Nephron (organoid): ENCODE measurements at regions not wholly inside any gene's neighbourhood (a gene's known extent, or its start where the extent isn't known, plus 50 kb on each side); places are given as distances from the start of the nearest gene placed in this dataset.

Experiments used
- H3K27ac Mint-ChIP-seq, 3 experiments: 2 replicates each; pipeline ENCODE4 v1.8.0; 2020; ENCODE audit warnings: mixed read lengths in 3 of 3, mild to moderate bottlenecking in 2 of 3, moderate library complexity in 1 of 3
- H3K27me3 Mint-ChIP-seq: 2 replicates; pipeline ENCODE4 v1.8.0; 2021; ENCODE audit warnings: low read depth, mild to moderate bottlenecking, moderate library complexity, mixed read lengths
- H3K36me3 Mint-ChIP-seq: 2 replicates; pipeline ENCODE4 v1.8.0; 2020; ENCODE audit warnings: low read depth, mixed read lengths
- H3K4me1 Mint-ChIP-seq: 2 replicates; pipeline ENCODE4 v1.8.0; 2020; ENCODE audit warnings: mixed read lengths
- H3K4me3 Mint-ChIP-seq, 3 experiments: 2 replicates each; pipeline ENCODE4 v1.8.0; 2020; ENCODE audit warnings: mild to moderate bottlenecking in 3 of 3, mixed read lengths in 3 of 3, moderate library complexity in 2 of 3
- H3K9me3 Mint-ChIP-seq: 2 replicates; pipeline ENCODE4 v1.8.0; 2020; ENCODE audit warnings: mixed read lengths
- TF ChIP-seq, protein P1 (sequence below), 3 experiments: fragments of 200-600 bp; sonication (generic); IDR thresholded peaks; one replicate each; pipeline ENCODE4 v1.5.0; 2021; ENCODE audit warnings: antibody characterized with exemption in 3 of 3; ENCODE audit not compliant: unreplicated experiment in 3 of 3

DNA sequence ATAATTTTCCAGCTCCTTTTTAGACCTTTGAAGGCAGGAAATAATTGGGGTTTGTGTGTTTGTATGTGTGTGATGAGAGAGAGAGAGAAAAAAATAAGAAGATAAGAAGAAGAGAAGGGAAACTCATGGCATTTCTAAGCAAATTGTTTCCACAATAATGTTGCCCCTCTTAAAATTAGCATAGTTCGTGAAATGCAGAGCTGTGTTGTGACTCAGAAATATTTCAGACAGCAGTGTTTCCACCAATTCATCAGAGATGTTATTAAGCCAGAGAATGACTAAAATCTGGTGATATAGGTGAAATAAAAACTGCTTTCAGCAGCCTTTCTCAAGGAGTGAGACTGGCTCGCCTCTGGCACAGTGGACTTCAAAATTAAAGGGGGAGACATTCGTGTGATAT, 65.9 kb upstream of the ARHGAP5 start:
- Mint-ChIP-seq H3K4me1 (peaks cover 23% of the 10 kb centered on the region), H3K9me3 (no peaks in the 10 kb centered on the region), H3K4me3 (no peak overlapping the region), H3K27me3 (peaks cover 9% of the 10 kb centered on the region), H3K36me3 (no peaks in the 10 kb centered on the region), H3K27ac (peak overlapping the region in 1 of 3 experiments; percentile 5)
- TF ChIP-seq, protein P1, sequence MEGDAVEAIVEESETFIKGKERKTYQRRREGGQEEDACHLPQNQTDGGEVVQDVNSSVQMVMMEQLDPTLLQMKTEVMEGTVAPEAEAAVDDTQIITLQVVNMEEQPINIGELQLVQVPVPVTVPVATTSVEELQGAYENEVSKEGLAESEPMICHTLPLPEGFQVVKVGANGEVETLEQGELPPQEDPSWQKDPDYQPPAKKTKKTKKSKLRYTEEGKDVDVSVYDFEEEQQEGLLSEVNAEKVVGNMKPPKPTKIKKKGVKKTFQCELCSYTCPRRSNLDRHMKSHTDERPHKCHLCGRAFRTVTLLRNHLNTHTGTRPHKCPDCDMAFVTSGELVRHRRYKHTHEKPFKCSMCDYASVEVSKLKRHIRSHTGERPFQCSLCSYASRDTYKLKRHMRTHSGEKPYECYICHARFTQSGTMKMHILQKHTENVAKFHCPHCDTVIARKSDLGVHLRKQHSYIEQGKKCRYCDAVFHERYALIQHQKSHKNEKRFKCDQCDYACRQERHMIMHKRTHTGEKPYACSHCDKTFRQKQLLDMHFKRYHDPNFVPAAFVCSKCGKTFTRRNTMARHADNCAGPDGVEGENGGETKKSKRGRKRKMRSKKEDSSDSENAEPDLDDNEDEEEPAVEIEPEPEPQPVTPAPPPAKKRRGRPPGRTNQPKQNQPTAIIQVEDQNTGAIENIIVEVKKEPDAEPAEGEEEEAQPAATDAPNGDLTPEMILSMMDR (IDR thresholded peaks at IDR 0.05; ENCODE audit: unreplicated experiment in 3 of 3), result no peak

DNA sequence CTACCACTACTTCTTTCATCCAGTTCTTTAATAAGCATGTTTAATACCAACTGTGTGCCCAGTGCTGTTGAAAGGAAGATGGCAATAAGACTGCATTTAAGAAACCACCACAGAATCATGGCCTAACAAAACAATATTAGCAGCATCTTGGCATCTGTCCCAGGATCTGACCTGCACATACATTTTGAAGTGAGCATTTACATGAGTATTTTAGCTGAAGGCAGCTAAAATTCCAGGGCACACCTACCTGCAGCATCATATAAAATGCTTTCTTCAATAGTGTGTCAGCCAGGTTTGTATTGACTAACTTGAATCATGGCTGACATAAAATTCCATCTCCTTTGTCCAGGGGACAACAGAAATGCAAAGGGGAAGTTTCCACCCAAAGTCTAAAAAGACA, 65.0 kb upstream of the ARHGAP5 start:
- Mint-ChIP-seq H3K4me1 (peaks cover 16% of the 10 kb centered on the region), H3K9me3 (no peaks in the 10 kb centered on the region), H3K27ac (peak overlapping the region in 1 of 3 experiments; percentile 12), H3K36me3 (no peaks in the 10 kb centered on the region), H3K27me3 (peaks cover 9% of the 10 kb centered on the region), H3K4me3 (no peak overlapping the region)
- TF ChIP-seq, protein P1 (IDR thresholded peaks at IDR 0.05; ENCODE audit: unreplicated experiment in 3 of 3), result no peak

DNA sequence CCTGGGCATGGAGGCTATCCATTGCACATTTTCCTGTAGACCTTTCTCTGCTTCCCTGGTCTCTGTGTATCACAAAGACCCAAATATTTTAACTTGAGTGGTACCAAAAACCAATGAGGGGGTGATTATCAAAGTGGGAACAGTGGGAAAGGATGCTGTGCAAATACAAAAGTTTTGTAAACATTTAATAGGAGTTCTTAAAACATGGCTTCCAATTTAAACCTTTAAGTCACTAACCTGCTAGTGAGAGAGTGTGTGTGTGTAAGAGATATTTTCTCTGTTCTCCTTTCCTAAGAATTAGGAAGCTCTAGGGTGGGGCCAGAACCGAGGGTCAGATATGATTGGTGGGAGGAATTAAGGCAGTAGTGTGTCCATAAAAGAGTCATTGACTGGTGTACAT, 64.5 kb upstream of the ARHGAP5 start:
- Mint-ChIP-seq H3K9me3 (no peaks in the 10 kb centered on the region), H3K4me1 (peaks cover 17% of the 10 kb centered on the region), H3K27ac (no peak overlapping the region), H3K4me3 (no peak overlapping the region), H3K27me3 (peaks cover 9% of the 10 kb centered on the region), H3K36me3 (no peaks in the 10 kb centered on the region)
- TF ChIP-seq, protein P1 (IDR thresholded peaks at IDR 0.05; ENCODE audit: unreplicated experiment in 3 of 3), result no peak

DNA sequence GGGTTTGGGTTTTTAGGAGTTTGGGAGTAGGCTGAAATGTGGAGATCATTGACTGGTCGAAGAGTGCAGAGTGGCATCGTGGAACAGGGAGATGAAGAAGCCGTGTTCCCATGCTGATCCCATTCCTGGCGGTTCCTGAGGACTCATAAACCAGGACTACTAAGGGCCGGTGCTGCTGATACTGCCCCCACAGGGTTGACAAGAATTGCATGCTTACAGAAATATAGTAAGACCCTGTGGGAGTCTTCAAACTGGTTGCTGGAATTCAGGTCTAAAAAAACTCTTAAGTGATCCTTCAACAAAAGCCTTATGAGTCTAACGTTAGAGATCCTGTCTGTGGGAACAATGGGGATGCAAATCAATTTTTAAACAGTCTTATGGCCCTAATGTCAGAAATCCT, 64.0 kb upstream of the ARHGAP5 start:
- Mint-ChIP-seq H3K27me3 (peaks cover 7% of the 10 kb centered on the region), H3K9me3 (no peaks in the 10 kb centered on the region), H3K4me3 (no peak overlapping the region), H3K36me3 (no peaks in the 10 kb centered on the region), H3K27ac (no peak overlapping the region), H3K4me1 (peaks cover 17% of the 10 kb centered on the region)
- TF ChIP-seq, protein P1 (IDR thresholded peaks at IDR 0.05; ENCODE audit: unreplicated experiment in 3 of 3), result peak in 1 of 3 experiments; percentile 14

DNA sequence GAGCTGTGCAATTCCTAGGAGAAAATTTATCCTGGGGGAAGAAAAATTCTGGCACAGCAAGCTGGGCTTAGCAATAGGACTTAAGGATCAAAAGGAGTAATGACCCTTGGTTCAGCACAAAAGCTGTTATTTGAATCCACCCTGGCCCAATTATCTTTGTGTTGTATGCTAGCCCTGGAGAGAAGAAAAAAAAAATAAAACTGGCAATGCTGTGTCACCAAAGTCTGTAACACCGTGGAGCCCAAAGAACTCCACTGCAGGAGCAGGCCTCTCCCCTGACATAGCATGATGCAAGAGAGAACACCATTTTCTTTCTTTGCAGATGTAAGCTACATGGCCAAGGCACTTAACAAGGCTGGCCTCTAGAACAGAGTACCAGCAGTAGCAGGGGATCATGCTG, 63.0 kb upstream of the ARHGAP5 start:
- Mint-ChIP-seq H3K27me3 (peaks cover 5% of the 10 kb centered on the region), H3K4me1 (peaks cover 18% of the 10 kb centered on the region), H3K36me3 (no peaks in the 10 kb centered on the region), H3K9me3 (no peaks in the 10 kb centered on the region), H3K27ac (no peak overlapping the region), H3K4me3 (no peak overlapping the region)
- TF ChIP-seq, protein P1 (IDR thresholded peaks at IDR 0.05; ENCODE audit: unreplicated experiment in 3 of 3), result no peak

DNA sequence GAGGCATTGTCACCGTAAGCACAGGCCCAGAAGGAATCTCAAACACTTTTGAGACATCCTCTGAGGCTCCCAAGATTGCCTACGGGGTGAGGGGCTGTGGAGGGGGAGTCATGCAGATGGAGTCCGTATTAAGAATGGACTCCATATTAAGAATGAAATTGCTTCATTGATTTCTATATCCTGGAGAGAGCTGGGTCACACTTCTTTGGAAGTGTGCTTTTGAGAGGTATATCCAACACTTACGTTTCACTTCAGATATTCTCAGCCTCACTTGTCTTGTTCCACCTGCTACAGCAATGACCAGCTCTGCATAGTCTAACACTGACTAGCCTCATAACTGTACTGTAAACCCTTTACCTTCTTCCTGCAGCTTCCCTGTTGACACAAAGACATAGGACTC, 62.6 kb upstream of the ARHGAP5 start:
- TF ChIP-seq, protein P1 (IDR thresholded peaks at IDR 0.05; ENCODE audit: unreplicated experiment in 3 of 3), result no peak
- Mint-ChIP-seq H3K9me3 (no peaks in the 10 kb centered on the region), H3K4me1 (peaks cover 22% of the 10 kb centered on the region), H3K27me3 (peaks cover 5% of the 10 kb centered on the region), H3K4me3 (no peak overlapping the region), H3K36me3 (no peaks in the 10 kb centered on the region), H3K27ac (no peak overlapping the region)
